HG02798 (cell line): ENCODE measurements at regions not wholly inside any gene's neighbourhood (a gene's known extent, or its start where the extent isn't known, plus 50 kb on each side); places are given as distances from the start of the nearest gene placed in this dataset.
"Not testable (repeated sequence)": the region's sequence is repeated elsewhere in the genome, so short reads cannot be mapped to it uniquely, and the experiment has no call there.

ENCODE experiments used
- ATAC-seq: cut with Tn5 transposase; IDR thresholded peaks from one replicate; pipeline ENCODE4 v1.9.1; 2021; ENCODE audit warnings: mild to moderate bottlenecking; ENCODE audit not compliant: unreplicated experiment, poor library complexity

DNA sequence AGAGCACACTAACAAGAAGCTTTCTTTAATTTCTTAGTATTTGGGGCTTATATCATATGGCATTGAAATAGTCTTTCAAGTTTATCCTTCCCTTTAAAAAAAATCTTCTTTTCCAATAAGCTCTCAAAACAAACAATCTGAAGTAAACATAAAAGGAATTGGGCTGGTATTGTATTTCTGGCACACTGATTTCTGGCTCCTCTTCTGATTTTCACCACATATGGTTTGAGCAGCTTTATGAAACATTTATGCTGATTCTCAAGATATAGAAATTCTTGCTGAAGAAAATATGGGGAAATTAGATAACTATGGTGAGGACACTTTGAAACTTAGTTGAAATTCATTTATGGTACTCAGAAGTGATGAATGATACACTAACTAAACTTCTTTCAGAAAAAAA is 467.2 kb downstream of the TFAP2B start:
- no peak for ATAC-seq

DNA sequence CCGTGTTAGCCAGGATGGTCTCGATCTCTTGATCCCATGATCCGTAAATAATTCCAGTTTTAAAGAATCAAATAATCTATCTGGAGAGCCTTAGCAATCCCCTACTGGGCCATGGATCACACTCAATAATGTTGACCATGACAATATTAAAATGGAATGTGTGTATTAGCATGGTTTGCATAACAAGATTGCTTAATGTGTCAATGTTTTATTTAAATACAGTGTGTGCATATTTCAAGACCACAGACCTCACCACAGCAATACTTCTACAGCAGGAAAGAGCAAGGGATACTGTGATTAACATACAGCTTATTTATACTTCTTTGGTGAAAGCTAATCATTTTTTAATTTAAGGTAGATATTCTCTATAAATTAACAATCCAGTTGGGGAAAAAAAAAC is 470.4 kb downstream of the TFAP2B start:
- no peak for ATAC-seq

DNA sequence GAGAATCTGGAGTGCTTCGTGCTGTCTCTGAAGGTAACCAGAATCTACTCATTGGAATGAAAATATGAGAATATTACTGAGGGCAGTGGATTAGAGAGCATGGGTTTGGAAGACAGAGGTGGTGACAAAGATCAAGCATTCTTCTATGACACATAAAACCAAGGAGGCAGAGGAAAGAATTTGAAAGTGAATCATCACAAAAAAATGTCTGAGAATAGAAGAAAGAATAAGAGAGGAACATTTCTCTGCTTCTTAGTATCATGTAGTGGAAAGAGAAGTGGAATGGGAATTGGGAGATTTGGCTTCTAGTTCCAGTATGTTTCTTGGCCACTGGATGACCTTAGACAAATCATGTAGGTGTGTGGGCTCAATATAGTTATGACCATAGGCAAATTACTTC is 474.0 kb downstream of the TFAP2B start:
- ATAC-seq = no peak

DNA sequence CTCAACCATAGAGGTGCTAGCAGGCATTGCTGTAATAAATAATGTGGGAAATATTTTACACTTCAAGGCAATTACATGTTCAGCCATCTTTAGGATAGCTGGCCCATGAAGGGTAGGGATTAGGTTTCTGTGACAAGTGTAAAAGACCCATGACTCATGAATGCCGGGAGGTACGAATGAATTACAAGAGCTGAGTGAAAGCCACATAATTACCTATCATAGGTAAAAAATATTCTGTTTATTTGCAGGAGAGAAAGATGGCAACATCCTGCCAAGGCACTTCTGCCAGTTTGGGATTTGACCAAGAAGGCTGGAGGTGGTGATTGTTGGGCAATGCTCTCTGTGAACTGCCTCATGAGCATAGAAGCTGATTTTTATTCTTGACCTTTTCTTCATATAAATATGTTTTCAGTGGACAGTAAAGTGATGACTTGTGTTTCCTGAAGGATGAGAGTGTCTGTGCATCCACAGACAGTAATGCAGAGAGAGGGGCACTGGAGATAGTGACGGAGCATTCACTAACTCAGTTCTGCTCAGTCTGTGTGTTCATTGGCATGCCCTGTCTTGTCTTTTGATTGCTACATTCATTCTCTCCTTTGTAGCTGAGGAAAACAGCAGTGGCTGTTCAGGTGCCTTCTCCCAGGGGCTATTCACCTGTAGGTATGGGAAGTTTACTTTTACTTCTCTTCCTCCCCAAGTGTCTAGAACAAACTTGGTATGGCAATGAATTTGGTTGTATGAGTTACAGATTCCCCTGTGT is 481.1 kb downstream of the TFAP2B start:
- no peak for ATAC-seq

DNA sequence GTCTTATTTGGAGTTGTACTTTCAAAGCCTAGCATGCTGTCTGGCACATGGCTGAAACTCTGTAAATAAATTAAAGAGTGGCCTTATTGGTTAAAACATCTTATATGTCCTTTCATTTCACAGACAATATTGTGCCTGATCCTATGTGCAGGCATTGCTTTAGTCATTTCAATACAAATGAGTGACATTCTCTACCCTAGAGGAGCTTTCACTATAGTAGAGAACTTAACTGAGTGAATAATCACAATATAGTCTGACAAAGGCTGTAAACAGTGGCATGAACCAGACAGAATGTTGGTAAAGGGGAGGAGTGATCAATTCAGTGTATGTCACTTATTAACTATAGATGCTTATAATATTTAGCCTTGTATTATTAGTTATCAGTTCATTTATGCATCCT is 481.8 kb downstream of the TFAP2B start:
- no peak for ATAC-seq

DNA sequence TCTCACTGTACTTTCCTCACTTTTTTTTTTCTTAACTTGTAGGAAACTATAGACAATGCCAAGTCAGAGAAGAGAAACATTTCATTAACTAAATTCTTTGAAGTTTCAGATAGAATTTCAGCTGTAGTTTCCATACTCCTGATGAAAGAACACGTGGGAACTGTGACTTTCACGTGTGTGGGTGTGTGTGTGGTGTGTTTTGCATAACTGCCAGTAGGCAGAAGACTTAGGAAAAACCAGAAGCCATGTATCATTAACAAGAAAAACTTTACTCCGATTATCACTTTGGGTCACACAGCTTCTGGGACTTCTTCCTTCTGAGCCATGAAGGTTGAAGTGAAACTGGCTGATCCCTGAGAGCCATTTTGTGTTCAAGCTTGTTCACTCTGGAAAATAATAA is 483.3 kb downstream of the TFAP2B start:
- peak; percentile 65 for ATAC-seq

DNA sequence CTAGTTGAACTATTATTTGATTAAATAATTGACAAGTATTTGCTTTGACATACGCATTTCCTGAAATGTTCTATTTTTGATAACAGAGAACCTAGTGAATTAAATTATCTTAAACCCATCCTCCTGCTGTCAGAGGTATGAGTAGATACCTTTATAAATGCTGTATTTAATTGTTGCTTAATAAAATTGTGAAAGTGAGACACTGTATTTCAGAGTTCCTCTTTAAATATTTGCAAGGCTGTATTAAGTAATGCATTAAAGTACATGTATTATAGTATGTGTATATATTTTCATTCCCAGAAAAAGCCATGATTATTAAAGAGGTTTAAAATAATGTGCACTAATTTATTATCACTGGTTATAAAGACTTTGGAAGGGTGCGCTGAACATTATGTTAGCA is 483.8 kb downstream of the TFAP2B start:
- ATAC-seq = no peak

DNA sequence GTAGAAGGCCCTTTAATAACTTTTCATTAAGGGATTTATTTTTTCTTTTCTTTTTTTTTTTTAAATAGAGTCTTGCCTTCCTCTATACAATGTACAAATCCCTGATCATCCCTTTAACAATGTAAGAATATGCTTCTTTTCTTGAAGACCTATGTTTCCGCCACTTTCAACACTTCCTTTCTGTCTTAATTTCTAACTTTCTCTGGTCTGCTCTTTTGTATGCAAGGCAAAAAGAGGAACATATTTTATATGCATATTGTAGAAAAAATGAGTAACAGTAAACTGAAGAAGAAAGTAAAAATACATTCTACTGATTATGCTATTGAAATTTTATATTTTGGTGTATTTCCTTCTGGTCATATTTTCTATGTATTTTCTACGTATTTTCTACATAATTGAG is 484.7 kb downstream of the TFAP2B start:
- no peak for ATAC-seq

DNA sequence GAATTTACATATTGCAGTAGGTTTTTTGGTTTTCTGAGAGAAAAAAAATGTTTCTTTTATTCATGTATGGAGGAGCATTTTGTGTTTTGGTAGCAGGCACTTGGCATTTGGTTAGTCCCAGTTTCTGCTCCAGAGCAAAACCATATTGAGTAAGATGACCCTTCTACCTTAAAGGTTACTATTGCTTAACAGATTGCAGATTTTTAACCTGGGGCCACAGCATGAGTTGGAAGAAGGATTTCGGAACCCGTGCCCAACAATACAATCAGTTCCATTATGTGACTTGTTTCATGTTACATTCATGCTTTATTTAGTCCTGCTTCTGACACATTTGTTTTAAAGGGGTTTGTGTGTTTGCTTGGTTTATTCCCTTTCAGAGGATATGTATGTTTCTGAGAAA is 496.3 kb downstream of the TFAP2B start:
- no peak for ATAC-seq

DNA sequence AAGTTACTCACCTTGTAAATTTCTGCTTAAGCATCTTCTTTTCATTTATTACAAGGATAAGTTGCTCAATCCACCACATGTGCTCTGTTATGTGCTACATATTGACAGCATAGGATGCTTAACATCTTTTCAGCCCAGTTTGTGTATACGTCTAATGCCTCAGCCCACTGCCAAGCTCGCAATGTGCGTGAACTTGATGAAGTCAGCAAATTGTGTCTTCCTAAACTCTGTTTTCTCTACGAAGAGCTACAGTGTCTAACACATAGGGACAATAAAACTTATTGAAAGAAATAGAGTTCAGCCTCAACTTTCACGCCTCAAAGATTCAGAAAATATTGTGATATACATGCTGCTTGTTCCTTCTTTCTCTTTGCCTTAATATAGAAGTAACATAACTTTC is 500.0 kb downstream of the TFAP2B start:
- ATAC-seq = no peak

DNA sequence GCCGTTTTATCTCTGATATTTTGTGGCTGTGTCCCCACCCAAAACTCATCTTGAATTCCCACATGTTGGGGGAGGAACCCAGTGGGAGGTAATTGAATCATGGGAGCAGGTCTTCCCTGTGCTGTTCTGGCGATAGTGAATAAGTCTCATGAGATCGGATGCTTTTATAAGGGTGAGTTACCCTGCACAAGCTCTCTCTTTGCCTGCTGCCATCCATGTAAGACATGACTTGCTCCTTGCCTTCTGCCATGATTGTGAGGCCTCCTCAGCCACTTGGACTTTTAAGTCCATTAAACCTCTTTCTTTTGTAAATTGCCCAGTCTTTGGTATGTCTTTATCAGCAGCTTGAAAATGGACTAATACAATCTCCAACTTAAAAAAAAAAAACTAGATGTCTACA is 502.8 kb downstream of the TFAP2B start:
- ATAC-seq = not testable (repeated sequence)

DNA sequence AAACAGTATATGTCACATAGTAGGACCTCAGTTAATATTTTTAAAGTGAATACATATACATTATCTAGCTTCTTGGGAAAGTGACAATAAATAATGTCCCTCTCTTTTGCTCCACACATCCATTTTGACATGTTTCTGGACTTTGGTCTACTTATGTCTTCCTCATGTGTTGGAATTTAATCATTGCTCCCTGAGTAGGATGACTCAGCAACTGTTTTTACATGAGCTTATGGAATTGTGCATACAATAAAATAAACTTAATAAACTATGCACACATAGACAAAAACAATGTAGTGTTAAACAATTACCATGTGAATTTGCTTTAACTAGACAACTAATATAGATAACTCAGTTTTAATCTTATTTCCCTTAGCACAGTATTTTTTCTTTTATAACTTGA is 503.8 kb downstream of the TFAP2B start:
- ATAC-seq = no peak

DNA sequence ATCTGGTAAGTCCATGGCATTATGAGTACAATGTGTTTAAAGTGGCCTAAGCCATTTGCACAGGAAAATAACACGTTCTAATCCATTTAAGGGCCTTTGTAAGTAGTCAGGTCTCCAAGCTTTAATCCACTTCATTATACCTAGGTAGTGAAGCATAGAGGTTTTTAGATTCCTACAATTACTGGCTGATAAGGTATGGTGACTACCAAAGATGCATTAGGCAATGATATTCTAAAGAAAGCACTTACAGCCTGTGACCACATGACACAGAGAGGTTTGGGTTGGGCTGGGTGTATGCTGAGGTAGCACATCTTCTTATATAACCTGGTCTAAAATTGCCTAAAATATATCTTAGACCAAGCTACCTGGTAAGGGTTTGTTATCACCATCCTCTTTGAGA is 504.4 kb downstream of the TFAP2B start:
- ATAC-seq = no peak

DNA sequence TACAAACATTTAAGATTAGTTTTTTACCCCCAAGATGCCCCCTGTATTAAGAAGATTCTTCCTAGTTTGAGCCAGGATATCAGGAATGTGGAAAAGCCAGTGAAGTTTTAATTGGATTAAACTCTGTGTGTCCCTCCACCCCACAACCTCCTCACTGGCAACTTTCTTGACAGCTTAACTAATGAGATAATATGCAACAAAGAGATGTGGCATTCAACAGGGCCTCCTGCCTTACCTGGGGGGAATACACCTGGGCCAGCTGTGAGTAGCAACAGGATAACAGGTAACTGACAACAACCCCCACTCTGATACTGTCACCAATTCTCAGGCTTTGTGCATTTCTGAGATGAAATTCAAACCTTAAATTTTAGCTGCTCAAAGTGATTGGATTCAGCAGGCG is 512.3 kb downstream of the TFAP2B start:
- no peak for ATAC-seq

DNA sequence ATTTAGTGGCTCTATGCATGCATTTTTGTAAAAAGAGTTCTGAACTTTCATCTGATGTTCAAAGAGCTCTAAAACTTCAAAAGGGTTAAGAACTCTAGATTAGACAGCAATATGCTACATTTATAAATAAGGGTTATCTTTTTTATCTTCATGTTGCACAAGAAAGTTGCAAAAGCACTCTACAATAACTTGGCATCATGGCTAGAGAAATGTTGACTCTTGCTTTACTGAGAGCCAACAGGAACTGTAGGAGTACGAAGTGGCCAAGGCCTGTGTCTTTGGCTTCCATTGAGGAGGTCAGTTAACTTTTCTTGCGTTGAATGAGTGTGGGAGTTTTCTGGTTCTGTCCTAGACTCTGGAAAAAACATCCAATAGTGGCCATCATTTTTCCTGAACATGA is 516.9 kb downstream of the TFAP2B start:
- ATAC-seq = no peak

DNA sequence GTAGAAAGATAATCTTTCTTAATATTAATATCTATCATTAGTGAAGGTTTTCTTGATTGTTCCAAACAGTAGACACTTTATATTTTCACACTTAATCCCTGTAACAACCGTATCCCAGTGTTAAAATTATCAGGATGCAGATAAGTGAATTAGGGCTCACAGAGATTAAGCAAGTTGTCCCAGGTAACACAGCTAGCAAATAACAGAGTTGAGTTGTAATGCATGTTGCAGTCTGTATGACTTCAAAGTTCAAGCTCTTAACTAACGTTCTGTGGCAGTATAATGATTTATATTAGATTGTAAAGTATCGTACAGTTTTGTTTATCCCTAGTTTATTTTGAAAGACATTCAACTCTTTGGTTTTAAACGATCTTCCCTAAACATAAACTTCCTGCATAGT is 517.5 kb downstream of the TFAP2B start:
- ATAC-seq = no peak

DNA sequence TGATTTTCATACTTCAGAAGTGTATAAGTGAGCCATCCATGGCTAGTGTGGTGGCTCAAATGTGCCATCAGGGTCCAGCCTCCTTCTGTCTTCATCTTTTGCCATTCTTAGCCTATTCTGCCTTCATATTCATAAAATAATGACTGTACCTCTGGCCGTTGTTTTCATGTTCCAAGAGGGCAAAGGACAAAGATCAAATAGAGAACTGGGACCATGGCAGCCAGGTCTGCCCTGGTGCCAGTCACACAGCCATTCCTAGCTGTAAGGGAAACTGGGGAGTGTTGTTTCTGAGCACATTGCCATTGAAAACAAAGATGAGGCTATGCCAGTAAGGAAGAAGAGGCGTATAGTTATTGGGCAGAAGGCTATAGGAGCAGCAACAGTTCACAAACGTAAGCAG is 518.6 kb downstream of the TFAP2B start:
- ATAC-seq = no peak

DNA sequence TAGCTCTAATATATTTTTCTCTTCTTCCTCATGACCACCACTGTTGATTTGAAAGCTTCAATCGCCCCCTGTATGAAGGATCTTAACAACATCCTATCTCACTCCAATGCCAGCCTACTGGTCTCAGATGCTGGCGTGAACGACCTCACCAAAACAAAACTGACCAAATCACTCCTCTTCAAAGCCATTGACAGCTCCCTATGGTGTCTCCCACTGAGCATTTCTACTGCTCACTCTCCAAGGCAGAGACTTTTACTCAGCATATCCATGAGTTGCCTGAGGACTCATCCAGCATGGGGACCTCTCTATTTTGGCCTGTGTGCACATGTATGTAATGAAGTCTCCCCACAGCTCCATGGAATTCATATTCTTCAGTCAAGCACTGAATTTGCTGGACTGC is 520.4 kb downstream of the TFAP2B start:
- no peak for ATAC-seq

DNA sequence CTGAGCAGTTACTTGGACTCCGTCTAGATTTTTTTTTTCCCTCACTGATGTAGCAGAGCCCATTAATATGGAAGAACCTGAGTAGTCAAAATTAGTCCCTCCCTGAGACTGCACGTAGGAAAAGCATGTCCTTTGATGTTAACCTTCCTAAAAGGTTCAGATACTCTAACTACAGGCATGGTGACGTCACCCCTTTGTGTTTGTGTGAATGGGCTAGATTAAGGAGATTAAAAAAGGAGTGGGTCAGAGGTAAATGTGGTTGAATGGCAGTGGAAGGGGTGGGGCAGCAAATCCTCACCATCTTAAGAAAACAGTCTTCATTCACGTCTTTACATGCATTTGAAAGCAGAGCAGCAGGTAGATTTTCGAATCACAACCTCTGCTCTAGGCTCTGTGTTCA is 521.1 kb downstream of the TFAP2B start:
- ATAC-seq = no peak

DNA sequence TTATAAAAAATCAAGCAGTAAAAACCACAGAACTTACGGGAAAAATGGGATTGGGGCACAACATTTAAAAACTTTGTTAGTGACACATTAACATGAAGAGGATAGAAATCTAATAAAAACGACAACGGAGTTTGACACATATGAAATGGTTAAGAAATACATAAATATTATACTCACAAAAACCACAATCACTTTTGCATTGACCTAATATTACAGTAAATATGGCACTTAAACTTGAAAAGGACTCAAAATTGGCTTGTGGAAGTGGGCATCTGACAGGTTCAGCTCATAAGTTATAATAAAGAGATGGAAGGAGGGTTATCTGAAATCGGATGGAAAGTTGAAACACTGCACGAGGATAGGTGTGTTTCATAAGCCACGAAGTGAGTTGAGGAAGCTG is 523.7 kb downstream of the TFAP2B start:
- no peak for ATAC-seq

DNA sequence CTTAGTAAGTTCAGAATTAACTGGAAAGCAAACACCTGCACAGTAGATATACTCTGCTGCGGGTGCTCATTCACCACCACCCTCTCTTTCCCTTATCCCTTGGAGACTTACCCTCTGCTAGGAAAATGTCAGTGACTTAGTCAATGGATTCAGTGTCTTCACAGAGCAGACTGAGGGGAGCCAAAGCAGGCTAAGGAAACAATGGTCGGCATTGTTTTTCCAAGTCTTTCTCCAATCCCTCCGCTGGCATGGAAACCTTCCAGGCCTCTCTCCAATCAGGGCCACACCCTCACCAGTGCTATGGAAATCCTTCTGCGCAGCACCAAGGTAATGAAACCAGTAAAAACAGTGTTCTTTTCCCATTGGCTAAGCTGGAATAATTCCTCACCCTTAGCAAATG is 531.2 kb downstream of the TFAP2B start:
- no peak for ATAC-seq

DNA sequence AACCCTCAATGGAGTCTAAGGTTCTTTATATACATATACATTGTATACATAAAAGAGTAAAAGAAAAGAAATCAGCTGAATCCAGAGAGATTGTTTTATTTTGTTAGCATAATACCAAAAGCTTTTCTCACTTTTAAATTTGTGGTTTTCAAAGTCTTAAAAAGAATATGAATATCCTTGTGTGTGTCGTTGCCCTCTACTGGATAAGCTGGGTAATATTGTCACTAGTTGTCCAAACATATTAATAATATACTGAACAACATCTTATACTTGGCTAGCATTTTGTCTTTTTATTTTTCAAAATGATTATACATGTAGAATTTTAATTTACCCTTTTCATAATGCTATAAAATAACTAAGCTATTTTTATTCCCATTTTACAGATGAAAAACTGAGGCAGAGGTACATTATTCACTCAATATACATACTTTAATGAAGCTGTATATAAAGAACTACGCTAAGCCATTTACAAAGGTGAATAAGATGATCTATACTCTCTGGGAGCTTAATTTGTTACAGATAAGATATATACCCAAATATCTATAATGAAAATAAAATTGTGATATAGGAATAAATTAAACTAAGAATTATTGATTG is 531.7 kb downstream of the TFAP2B start:
- no peak for ATAC-seq
